ENCODE measurements at regions not wholly inside any gene's neighbourhood (a gene's known extent, or its start where the extent isn't known, plus 50 kb on each side); places are given as distances from the start of the nearest gene placed in this dataset.

DNA sequence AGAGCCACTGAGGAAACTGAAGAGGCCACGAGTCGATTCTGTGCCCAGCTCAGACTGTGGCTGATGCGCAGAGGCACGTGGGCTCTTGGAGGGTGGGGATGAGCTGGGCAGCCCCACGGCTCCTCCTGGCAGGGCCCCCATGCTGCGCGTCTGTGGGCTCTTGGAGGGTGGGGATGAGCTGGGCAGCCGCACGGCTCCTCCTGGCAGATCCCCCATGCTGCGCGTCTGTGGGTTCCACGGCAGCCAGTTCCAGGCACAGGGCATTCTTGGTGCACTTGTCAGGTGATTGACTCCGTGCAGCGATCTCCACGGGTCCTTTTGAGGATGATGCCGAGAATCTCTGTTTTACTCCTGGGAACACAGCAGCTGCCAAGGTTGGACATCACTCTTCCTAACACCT, 138.1 kb upstream of the ZNF236 start:
- no peak for DNase-seq (ENCODE audit: low read depth in 2 of 2)

DNA sequence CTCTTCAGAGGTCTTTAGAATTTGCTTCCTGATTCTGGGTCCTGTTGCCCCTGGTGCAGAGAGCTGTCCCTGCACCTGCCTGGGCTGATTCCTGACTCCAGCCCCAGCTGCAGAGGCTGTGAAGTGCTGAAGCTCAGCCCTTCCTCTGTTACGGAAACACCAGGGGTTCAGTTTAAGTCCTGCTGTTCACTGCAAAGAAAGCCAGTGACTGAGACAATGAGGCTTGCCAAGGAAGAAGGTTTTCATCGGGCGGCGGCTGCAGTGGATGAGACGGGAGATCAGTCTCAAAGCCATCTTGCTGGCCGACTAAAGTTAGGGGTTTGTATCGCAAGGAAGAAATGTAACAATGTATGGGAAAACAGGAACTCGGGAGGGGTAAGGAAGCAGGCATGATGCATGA, 142.4 kb upstream of the ZNF236 start:
- DNase-seq (ENCODE audit: low read depth in 2 of 2): no peak

DNA sequence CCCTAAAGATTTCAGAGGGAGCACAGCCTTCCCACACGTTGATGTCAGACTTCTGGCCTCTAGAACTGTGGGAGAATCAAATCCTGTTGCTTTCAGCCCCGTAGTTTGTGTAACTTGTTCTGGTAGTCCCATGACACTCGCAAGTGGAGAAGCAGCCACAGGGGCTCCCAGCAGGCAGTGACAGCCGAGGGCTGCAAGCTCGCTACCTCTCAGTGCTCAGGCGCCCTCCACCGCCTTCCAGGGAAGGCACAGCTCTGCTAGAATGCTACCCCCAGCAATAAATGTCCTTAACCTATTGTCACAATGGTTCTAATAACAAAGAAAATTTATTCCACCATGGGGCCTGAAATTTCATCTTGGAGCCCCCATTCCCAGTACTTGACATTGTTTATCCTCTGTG, 143.1 kb upstream of the ZNF236 start:
- DNase-seq (ENCODE audit: low read depth in 2 of 2): no peak

DNA sequence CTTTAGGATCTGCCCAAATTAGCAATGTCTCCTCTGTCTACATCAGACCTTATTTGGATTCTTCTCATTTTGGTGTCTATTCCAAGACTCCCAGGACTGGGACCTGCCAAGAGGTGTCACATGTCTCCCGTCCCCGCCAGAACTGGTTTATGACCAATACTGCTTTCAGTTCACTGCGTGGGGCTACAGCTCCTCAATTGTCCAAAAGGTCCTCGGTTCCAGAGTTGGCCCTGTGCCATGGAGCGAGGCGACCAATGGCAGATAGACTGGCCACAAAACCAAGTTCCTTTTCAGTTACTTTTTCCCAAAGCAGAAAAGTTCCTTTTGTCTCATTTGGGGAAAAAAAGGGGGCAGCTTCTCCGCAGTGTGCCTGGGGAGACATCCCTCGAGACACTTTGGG, 144.1 kb upstream of the ZNF236 start:
- no peak for DNase-seq (ENCODE audit: low read depth in 2 of 2)

DNA sequence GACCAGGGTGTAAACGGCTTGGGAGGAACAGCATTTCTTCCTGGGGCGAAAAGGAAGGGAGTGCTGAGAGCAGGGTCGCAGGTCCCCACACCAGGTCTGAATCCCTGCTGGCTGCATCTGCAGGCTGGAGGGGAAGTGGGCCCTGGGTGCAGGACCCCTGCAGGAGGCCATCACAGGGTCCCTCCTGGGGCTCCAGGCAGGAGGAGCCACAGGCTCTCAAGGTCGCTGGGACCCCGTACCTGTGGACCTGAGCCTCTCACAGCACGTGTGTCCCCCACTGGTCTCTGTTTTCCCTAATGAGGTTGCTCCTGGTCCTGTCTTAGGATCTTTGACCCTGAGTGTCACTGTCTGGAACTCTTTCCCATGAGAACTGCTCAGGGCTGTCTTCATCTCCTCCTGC, 147.8 kb upstream of the ZNF236 start:
- no peak for DNase-seq (ENCODE audit: low read depth in 2 of 2)

DNA sequence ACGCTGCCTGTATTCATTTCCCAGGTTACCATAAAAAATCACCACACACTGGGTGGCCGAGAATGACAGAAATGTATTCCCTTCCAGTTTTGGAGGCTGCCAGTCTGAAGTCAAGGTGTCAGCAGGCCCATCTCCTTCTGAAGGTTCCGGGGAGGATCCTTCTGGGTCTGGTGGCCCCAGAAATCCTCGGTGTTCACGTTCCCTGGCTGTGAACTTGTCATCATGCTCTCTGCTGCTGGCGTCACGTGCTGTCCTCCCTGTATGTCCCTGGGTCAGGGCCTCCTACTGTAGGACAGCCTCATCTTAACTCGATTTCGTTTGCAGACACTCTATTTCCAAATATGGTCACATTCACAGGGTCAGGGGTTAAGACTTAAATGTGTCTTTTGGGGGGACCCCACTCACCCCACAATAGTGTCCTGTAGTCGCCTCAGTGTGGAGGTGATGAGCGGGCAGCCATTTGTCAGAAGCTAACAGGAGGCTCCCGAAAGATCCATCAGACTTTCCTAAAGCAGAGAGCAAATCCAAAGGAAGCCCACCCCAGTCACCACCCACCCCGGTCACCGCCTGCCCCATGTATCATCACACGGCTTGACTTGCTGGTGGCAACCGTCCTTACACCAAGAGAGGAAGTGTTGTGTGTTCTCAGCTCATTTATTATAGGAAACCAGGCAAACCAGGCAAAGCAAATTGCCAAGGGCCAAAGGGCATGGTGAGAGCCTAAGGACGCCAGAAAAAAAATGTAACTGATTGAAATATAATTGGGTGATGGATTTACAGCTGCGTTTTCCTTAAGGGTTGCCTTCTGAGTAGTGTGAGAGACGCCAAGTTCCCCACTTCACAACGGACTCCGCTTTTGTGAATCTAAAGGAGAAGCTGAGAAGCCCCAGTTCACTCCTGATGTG, 148.8 kb upstream of the ZNF236 start:
- DNase-seq (ENCODE audit: low read depth in 2 of 2): no peak

DNA sequence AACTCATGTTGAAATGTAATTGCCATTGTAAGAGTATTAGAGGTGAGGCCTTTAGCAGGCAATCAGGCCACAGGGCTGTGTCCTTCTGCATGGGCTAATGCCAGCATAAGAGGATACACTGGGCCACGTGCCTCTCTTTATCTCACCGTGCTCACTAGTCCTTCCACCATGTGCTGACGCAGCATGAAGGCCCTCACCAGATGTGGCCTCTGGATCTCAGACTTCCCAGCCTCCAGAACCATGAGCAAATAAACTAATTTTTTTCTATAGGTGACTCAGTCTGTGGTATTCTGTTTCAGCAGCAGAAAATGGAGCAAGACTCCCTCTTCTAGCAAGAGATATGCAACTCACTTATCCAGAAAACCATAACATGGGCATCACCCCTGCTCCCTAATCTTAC, 149.7 kb upstream of the ZNF236 start:
- DNase-seq (ENCODE audit: low read depth in 2 of 2): no peak

DNA sequence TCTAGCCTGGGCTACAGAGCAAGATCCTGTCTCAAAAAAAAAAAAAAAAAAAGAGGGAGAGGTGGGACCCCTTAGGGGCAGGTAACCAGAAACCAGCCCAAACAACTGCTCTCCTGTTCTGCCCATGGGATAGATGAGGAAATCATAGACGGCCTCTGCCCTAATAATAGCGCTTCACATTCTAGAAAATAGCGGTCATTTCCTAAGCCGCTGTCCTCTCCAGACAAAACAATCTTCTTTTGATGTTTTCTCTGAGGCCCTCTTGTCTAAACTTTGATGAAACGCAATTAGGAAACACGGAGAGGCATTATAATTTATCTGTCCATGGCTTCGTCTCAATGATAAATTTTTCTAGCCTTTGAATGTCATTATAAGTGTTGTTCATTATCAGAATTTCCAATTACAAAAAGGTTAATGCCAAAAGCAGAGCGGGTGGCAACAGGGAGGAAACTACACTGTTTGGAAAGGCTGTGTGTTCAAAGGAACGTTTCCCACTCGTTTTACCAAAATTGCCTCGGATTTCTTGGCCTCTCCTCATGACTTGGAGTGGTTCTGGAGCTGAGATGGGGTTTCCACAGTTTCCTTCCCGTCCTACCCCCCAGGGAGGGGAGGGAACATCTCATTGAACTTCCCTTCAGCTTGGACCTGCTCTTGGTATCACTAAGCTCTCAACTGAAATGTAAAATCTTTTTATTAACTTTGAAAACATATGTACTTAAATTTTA, 151.6 kb upstream of the ZNF236 start:
- DNase-seq (ENCODE audit: low read depth in 2 of 2): no peak

DNA sequence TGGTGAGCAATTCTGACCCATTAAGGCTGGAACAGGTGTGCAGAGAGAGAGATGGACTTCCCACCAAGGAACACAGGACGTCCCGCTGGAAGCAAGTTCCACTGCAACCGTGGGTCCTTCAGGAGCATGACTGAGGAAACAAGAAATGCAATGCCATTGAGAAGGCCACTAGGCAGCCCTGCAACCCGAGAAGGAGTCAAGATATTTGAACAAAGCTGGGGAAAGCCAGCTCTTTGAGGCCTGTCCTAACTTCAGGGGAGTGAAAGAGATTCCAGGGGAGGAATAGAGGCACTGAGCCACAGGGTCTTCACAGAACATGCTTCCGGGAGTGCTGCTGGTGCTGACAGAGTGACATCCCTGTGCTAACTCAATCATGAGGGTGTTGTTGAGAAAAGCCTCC, 153.8 kb upstream of the ZNF236 start:
- DNase-seq (ENCODE audit: low read depth in 2 of 2): no peak

DNA sequence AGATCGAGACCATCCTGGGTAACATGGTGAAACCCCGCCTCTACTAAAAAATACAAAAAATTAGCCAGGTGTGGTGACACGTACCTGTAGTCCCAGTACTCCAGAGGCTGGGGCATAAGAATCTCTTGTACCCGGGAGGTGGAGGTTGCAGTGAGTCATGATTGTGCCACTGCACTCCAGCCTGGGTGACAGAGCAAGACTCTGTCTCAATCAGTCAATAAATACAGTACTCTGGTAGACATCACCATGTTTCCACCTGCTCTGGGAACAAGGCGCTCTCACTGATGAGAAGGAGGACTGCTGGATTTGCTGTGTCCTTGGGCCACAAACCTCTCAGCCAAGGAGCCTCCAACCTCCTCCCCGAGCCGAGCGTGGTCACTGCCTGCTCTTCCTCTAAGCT, 154.2 kb upstream of the ZNF236 start:
- no peak for DNase-seq (ENCODE audit: low read depth in 2 of 2)

DNA sequence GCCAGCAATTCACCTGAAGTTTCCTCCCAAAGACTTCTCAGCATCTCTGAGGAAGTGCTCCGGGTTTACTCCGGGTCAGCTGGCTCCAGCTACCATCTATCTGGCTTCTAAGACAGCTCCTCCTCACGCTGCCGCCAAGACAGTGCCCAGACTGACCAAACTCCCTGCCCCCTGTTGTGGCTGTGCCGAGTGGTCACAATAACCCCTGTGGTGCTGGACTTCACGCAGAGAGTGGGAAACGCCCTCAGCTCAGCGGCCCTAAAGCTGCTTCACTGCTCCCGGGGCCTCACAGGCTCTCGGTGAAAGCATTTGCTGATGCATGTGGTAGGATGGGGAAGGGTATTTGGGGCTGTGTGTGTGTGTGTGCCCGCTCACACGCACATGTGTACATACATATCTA, 154.8 kb upstream of the ZNF236 start:
- DNase-seq (ENCODE audit: low read depth in 2 of 2): no peak

DNA sequence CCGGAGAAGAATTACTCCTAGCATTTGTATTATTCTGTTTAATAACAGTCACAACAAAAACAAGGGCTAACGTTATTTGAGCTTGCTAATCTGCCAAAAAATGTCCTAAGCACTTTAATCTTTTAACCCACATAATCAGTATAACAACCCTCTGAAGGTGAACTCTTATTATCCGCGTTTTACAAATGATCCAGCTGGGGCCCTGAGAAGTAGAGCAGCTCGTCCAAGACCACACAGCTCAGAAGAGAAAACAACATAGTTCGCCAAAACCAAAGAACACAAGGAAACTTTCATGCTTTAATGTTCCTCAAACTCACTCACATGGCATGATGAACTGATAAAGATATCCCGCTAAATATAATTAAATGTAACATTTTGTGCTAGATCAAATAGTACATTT, 159.7 kb upstream of the ZNF236 start:
- no peak for DNase-seq (ENCODE audit: low read depth in 2 of 2)

DNA sequence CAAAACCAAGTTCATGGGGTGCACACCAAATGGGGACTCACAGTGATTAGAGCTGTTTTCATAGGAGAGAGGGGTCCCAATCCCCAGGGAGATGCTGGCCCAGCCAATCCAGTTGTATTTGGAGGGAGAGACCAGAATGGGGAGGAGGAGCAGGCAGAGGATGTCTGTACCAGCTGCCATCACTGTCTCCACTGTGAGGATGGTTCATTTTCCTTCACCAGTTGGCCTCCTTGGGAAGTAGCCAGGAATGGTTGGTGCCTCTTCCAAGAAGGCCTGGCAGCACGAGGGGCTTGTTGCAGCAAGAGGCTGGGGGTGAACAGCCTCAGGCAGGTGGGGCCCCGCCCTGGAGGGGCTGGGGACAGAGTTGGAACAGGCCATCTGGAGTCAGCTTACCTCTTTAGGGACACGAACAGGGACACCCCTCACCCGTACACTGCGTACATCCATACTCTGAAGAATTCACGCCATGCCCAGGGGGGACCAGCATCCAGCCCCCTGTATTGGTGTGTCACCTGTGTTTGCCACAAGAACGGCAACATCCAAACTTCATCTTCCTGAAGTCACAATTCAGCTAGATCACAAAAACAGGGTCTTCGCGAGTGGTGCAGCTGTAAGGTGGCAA, 161.7 kb upstream of the ZNF236 start:
- DNase-seq (ENCODE audit: low read depth in 2 of 2): no peak

DNA sequence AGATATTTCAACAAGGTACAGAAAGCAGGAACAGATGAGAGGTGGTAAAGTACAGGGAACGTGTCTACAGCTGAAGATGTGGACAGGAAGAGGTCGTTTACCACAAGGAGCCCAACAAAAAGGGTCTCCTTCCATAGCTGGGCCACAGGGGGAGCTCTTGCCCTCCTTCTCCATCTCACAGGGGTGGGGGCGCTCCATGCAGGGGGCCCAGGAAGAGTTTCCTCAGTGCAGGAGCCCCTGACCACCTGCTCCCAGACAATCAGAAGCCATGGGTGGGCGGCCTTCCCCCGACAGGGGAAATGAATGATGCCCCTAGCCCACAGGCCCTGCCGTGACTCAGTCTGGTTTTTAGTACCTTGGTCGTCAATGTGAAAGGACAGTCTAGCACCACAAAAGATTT, 163.6 kb upstream of the ZNF516 start:
- no peak for DNase-seq (ENCODE audit: low read depth in 2 of 2)

DNA sequence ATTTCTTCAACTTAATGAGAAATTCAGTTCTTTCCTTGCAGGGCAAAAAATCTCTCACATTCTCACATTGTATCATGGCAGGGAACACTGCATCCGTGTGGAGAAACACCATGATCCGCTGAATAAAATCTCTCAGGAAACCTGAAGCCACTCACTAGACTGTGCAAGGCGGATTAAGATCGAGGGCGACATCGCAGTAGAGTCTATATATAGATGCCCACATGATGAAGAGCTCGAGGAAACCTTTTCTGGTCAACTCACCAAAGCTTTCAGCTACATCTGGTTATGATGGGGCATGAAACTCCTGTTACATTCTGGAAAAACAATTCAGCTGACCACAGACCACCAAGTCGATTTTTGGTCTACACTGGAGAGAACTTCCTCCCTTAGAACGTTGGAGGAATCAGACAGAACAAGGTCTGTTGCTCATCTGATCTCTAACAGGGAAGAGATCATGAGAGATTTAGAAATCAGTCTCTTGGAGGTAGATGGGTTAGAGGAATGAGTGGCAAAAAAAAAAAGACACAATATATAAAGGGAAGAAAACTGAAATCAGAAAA, 162.9 kb upstream of the ZNF516 start:
- no peak for DNase-seq (ENCODE audit: low read depth in 2 of 2)

DNA sequence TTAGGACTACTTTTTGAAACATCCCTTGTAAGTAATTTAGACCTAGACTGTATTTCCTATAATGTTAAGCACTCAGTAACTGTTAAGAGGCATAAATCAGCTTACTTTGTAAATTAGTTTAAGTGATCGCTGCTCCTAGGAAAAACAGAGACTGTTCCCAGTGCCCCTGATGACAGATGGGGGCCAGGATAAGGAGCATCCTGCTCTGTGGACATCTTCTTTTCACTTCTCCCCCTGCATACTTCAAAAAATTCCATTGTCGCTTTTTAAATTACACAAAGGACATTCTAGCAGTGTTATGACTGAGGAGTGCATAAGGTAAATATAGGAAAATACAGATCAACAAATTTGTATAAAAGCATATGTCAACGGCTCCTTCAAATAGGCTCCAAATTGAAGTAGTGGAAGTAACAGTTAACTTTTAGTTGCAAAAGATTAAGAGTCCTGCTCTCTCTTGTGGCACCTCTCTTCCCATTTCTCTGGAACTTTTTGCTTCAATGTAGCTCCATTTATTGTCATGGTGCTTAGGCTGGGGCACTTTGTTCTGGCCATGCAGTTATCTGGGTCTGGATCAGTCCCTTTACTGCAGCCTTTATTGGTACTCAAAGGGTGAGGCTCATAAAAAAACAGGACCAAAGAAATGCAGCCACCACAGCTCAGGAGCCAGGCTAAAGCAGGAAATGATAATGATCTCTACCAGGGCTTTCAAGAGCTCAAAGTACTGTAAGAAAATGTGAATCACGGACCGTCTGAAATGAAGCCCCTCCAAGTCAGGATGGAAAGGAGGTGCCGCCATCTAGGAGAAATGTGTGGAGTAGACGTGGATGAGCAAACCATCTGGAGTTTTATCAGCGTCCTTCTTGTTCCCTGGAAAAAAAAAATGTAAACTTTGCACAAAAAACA, 162.1 kb upstream of the ZNF516 start:
- no peak for DNase-seq (ENCODE audit: low read depth in 2 of 2)

DNA sequence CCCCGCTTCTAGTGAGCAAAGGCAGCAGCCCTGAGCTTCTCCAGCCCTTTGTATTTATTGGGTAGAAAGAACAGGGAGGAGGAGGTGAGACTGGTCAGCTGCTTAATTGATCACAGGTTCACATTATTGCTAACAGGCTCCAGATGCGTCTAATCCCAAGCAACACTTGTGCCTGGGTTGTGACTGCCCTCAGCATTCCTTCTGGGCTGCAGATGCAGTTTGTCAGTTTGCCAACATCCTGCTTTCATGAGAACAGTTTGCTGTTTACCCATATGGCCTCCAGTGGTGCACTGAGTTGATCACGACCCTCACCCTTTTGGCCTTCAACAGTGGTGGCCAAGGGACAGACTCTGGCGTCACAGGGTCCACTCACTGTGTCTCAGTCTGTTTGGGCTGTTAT, 159.5 kb upstream of the ZNF516 start:
- DNase-seq (ENCODE audit: low read depth in 2 of 2): no peak

DNA sequence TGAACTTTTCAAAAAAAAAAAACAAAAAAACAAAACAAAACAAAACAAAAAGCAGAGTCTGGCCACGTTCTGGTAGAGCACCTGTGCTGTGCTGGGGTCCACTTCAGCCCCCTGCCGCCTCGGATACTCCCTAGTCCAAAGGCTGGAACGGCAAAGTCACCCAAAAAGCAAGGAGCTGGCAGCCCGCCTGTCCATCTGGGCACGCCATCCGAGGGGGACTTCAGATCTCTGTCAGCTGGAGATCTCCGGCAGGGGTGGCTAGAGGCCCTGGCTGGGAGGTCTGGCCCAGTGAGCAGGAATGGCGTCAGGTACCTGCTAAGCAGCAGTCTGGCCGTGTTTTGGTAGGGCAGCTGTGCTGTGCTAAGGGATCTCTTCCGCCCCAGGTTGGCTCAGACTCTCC, 152.3 kb upstream of the ZNF516 start:
- no peak for DNase-seq (ENCODE audit: low read depth in 2 of 2)

DNA sequence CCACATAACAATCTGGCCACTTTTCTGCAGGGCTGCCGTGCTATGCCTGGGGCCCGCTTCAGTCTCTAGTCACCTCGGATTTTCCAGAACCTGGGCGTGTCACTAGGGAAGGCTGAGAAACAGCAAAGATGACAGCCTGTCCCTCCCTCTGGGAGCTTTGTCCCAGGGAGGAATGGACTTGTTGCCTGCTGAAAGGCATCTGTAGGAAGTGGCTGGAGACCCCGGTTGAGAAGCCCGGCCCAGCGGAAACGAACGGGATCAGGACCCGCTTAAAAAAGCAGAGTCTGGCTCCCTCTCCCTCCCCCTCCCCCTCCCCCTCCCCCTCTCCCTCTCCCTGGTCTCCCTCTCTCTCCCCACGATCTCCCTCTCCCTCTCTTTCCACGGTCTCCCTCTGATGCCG, 149.5 kb upstream of the ZNF516 start:
- DNase-seq (ENCODE audit: low read depth in 2 of 2): no peak

DNA sequence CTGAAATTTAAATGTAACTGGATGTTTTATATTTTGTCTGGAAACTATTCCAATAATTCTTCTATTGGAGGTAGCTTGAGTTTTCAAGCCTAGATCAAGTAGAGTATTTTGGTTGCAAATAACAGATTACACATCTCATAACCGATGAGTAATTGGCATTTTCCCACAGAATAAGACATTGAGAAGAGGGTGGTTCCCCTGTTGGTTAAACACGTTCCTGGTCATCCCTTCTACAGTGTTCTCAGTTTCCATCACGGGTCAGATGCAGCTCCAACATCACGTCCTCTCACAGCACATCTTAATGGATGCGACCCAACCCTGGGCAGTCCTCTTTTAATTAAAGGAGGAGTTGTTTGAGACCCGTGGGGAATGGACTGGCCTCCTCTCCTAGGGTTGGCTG, 149.0 kb upstream of the ZNF516 start:
- DNase-seq (ENCODE audit: low read depth in 2 of 2): no peak

DNA sequence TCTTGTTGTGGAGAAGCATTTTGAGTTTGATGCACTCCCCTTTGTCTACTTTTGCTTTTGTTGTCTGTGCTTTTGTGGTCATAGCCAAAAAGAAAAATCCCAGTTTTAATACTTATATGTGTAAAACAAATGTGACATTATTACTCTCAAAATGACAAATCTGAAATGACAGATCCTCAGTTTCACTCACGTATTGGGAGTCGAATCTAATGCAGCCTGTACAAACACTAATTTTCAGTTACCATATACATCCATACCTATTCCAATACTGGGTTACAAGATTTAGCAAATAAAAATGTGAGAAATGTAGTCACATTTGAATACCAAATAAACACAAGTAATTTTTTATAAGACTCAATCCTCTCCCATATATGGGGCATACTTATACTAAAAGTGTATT, 148.2 kb upstream of the ZNF516 start:
- DNase-seq (ENCODE audit: low read depth in 2 of 2): no peak

DNA sequence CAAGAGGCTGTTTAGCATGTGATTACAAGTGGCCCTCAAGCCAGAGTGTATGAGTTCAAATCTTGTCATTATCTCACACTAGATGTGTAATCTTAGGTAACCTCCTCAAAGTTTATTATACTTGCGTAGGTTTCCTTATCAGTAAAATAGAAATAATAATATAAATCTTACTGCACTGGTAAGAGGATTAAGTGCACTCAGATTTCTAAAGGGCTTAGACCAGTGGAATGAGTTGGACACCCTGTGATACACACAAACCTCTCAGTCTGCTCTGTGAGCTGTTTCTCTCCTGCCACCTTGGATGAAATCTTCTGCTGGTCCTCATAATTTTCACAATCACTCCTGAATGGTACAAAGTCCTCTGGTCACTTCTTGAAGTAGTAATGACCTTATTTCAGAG, 145.4 kb upstream of the ZNF516 start:
- no peak for DNase-seq (ENCODE audit: low read depth in 2 of 2)
